PC-9 (cell line): ENCODE measurements at regions not wholly inside any gene's neighbourhood (a gene's known extent, or its start where the extent isn't known, plus 50 kb on each side); places are given as distances from the start of the nearest gene placed in this dataset.

Experiments
- BruUV-seq: library from RNA; stranded (reverse); fragments of 400-500 nt; replicated peaks from 2 replicates; lab custom pipeline; 2021; lab: Mats Ljungman, UMichigan
- CTCF ChIA-PET: fragments of 300-600 bp; sonication (Branson Sonifier 250); formaldehyde crosslinking; loops from one replicate; lab custom pipeline; 2022; ENCODE audit warnings: antibody characterized with exemption; lab: Charles Lee
- POLR2A ChIA-PET: fragments of 300-600 bp; sonication (Branson Sonifier 250); formaldehyde crosslinking; loops from one replicate; lab custom pipeline; 2022; ENCODE audit warnings: antibody characterized with exemption; ENCODE audit not compliant: unreplicated experiment; lab: Charles Lee
- DNase-seq, 2 experiments: peaks; one replicate each; pipeline versions ENCODE4 v3.0.0 to v3.0.0-alpha.2; 2015 to 2022; ENCODE audit warnings: mixed read lengths in 1 of 2
- H2AFZ ChIP-seq: fragments of 200-600 bp; sonication (generic); 2 replicates; pipeline ENCODE4 v1.8.1; 2017; ENCODE audit warnings: antibody characterized with exemption
- H3F3A ChIP-seq: fragments of 200-600 bp; sonication (generic); 2 replicates; pipeline ENCODE4 v1.8.1; 2017; ENCODE audit warnings: antibody characterized with exemption, mild to moderate bottlenecking, low read depth; ENCODE audit not compliant: insufficient read depth
- H3K27ac ChIP-seq: fragments of 200-600 bp; sonication (generic); 2 replicates; pipeline ENCODE4 v1.6.1; 2016; ENCODE audit warnings: mixed run types
- H3K27me3 ChIP-seq: fragments of 200-600 bp; sonication (generic); 2 replicates; pipeline ENCODE4 v1.6.1; 2016; ENCODE audit warnings: low read depth, mixed run types; ENCODE audit not compliant: insufficient read depth
- H3K36me3 ChIP-seq: fragments of 200-600 bp; sonication (generic); 2 replicates; pipeline ENCODE4 v1.6.1; 2016; ENCODE audit warnings: low read depth, mixed run types
- H3K4me1 ChIP-seq: fragments of 200-600 bp; sonication (generic); replicated peaks from 2 replicates; pipeline ENCODE4 v1.6.1; 2016; ENCODE audit warnings: mixed run types; ENCODE audit not compliant: insufficient read depth
- H3K4me2 ChIP-seq: fragments of 200-600 bp; sonication (generic); 2 replicates; pipeline ENCODE4 v1.6.1; 2017; ENCODE audit warnings: mixed run types
- H3K4me3 ChIP-seq: fragments of 200-600 bp; sonication (generic); 2 replicates; pipeline ENCODE4 v1.6.1; 2016; ENCODE audit warnings: mixed run types
- H3K79me2 ChIP-seq: fragments of 200-600 bp; sonication (generic); 2 replicates; pipeline ENCODE4 v1.6.1; 2017; ENCODE audit warnings: low read depth, mixed run types
- H3K9me2 ChIP-seq: fragments of 200-600 bp; sonication (generic); 2 replicates; pipeline ENCODE4 v1.8.1; 2017; ENCODE audit warnings: mild to moderate bottlenecking; ENCODE audit not compliant: insufficient read depth
- H3K9me3 ChIP-seq: fragments of 200-600 bp; sonication (generic); 2 replicates; pipeline ENCODE4 v1.8.1; 2016; ENCODE audit warnings: low read depth; ENCODE audit not compliant: insufficient read depth
- H4K20me1 ChIP-seq: fragments of 200-600 bp; sonication (generic); 2 replicates; pipeline ENCODE4 v1.8.1; 2017; ENCODE audit not compliant: insufficient read depth
- CTCF ChIP-seq: fragments of 200-600 bp; sonication (generic); conservative IDR thresholded peaks from 2 replicates; pipeline ENCODE4 v1.6.1; 2017; ENCODE audit warnings: mixed run types, antibody characterized with exemption, mild to moderate bottlenecking, moderate library complexity
- EZH2 ChIP-seq: fragments of 200-600 bp; sonication (generic); IDR thresholded peaks from 2 replicates; pipeline ENCODE4 v1.8.0; 2017; ENCODE audit warnings: antibody characterized with exemption, low read depth
- intact Hi-C: fragments of 100-400 bp; cut with micrococcal nuclease; formaldehyde crosslinking; loops from one replicate; pipeline ENCODE4 v1.10.0; 2022; ENCODE audit not compliant: unreplicated experiment

GRCh38 chr2:16476866-16477265 lies 188.8 kb downstream of the CYRIA start:
- Histone ChIP-seq H4K20me1 (no peaks in the 10 kb centered on the region), H3K4me3 (no peak overlapping the region), H2AFZ (no peak overlapping the region), H3F3A (no peaks in the 10 kb centered on the region), H3K27me3 (peaks cover 20% of the 10 kb centered on the region; the same call in 1 of the 2 replicates), H3K4me2 (no peak overlapping the region), H3K79me2 (no peaks in the 10 kb centered on the region), H3K27ac (no peak overlapping the region), H3K9me2 (no peaks in the 10 kb centered on the region), H3K9me3 (no peaks in the 10 kb centered on the region), H3K4me1 (no peaks in the 10 kb centered on the region), H3K36me3 (no peaks in the 10 kb centered on the region)
- POLR2A ChIA-PET = no interaction called here
- intact Hi-C loops = no loop called here
- CTCF ChIA-PET = no interaction called here
- DNase-seq = no peak
- TF ChIP-seq CTCF (no peak), EZH2 (no peak)
- no TSS peak for BruUV-seq

GRCh38 chr2:16475986-16476567 lies 189.6 kb downstream of the CYRIA start:
- POLR2A ChIA-PET = no interaction called here
- TF ChIP-seq CTCF (no peak), EZH2 (no peak)
- H3K9me3 ChIP-seq = no peaks in the 10 kb centered on the region
- no peaks in the 10 kb centered on the region for H3F3A ChIP-seq
- H3K36me3 ChIP-seq = no peaks in the 10 kb centered on the region
- intact Hi-C loops = no loop called here
- H2AFZ ChIP-seq = no peak overlapping the region
- DNase-seq = no peak
- no TSS peak for BruUV-seq
- H3K9me2 ChIP-seq = no peaks in the 10 kb centered on the region
- H3K4me3 ChIP-seq = no peak overlapping the region
- H4K20me1 ChIP-seq = no peaks in the 10 kb centered on the region
- no peaks in the 10 kb centered on the region for H3K4me1 ChIP-seq
- H3K79me2 ChIP-seq = no peaks in the 10 kb centered on the region
- CTCF ChIA-PET = no interaction called here
- no peak overlapping the region for H3K27ac ChIP-seq
- peaks cover 17% of the 10 kb centered on the region; the same call in 1 of the 2 replicates for H3K27me3 ChIP-seq
- H3K4me2 ChIP-seq = no peak overlapping the region

GRCh38 chr2:16475586-16475985 lies 190.0 kb downstream of the CYRIA start:
- Histone ChIP-seq H3K27ac (no peak overlapping the region), H3K4me2 (no peak overlapping the region), H3K27me3 (peaks cover 15% of the 10 kb centered on the region; the same call in 1 of the 2 replicates), H3K4me1 (no peaks in the 10 kb centered on the region), H2AFZ (no peak overlapping the region), H3K9me2 (no peaks in the 10 kb centered on the region), H3F3A (no peaks in the 10 kb centered on the region), H4K20me1 (no peaks in the 10 kb centered on the region), H3K36me3 (no peaks in the 10 kb centered on the region), H3K9me3 (no peaks in the 10 kb centered on the region), H3K79me2 (no peaks in the 10 kb centered on the region), H3K4me3 (no peak overlapping the region)
- no TSS peak for BruUV-seq
- POLR2A ChIA-PET = no interaction called here
- CTCF ChIA-PET = no interaction called here
- TF ChIP-seq CTCF (no peak), EZH2 (no peak)
- no peak for DNase-seq
- intact Hi-C loops = no loop called here
